ENCODE measurements at regions not wholly inside any gene's neighbourhood (a gene's known extent, or its start where the extent isn't known, plus 50 kb on each side); places are given as distances from the start of the nearest gene placed in this dataset.

DNA sequence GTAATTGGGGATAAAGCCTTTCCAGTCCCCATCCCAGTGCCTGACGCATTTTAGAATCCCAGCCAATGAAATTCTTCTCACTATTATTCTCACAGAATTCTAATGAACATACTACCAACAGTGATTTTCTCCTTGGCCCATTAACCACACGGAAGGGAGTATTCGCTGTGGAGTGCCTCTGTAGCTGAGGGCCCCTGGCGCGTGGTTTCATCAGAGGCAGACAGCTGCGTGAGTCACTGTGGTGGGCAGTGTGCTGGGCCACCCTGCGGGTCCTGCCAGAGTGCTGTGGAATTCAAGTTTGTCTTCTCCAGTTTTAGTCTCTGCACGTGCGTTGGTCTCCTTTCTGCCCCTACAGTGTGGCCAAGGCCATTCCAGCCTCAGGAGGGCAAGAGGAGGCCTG is 335.4 kb upstream of the FAT1 start:
- Mint-ChIP-seq H3K27me3 (ENCODE audit: low read depth) (peaks cover 2% of the 10 kb centered on the region; the same call in 1 of the 2 replicates), H3K4me3 (no peak overlapping the region), H3K36me3 (ENCODE audit: insufficient read depth in 1 of 3, low read depth in 3 of 3) (0 out of 7 replicates have a peak, but pooled peaks cover 0 to 2% (median 0%) of the 10 kb centered on the region in 3 experiments), H3K27ac (no peak overlapping the region), H3K4me1 (peaks cover 6% of the 10 kb centered on the region in 2 experiments), H3K9me3 (no peaks in the 10 kb centered on the region)
- Histone ChIP-seq H3K79me1 (ENCODE audit: insufficient read depth, low read depth, low read length, poor library complexity, severe bottlenecking) (no peaks in the 10 kb centered on the region), H3K9ac (ENCODE audit: extremely low read depth, insufficient read length, low read length) (no peak overlapping the region), H3K23me2 (ENCODE audit: insufficient read length, low read depth, low read length, poor library complexity, severe bottlenecking) (no peaks in the 10 kb centered on the region), H3K4ac (ENCODE audit: low read depth, low read length) (no peak overlapping the region), H3K79me2 (ENCODE audit: insufficient read depth, low read length) (no peaks in the 10 kb centered on the region), H3K4me1 (ENCODE audit: insufficient read depth, low read length) (no peaks in the 10 kb centered on the region), H2BK5ac (ENCODE audit: insufficient read length, low read length) (no peak overlapping the region), H3K14ac (ENCODE audit: insufficient read depth, low read length) (no peak overlapping the region), H3K27ac (ENCODE audit: insufficient read length, low read depth, low read length) (no peak overlapping the region), H3T11ph (ENCODE audit: low read length) (no peak overlapping the region), H4K5ac (ENCODE audit: insufficient read length, low read depth, low read length) (no peak overlapping the region), H2BK120ac (ENCODE audit: low read depth, low read length, poor library complexity, severe bottlenecking) (no peak overlapping the region), H3K56ac (ENCODE audit: insufficient read length, low read depth, low read length) (no peak overlapping the region), H2BK15ac (ENCODE audit: low read depth, low read length) (no peak overlapping the region), H2BK12ac (ENCODE audit: insufficient read length, low read depth, low read length) (no peak overlapping the region), H2BK20ac (ENCODE audit: low read depth, low read length, poor library complexity, severe bottlenecking) (no peak overlapping the region), H4K91ac (ENCODE audit: insufficient read length, low read depth, low read length) (no peak overlapping the region), H3K9me3 (ENCODE audit: control insufficient read depth, low read depth, low read length) (no peaks in the 10 kb centered on the region), H2AFZ (ENCODE audit: low read length) (no peak overlapping the region), H2AK5ac (ENCODE audit: insufficient read length, low read length) (no peak overlapping the region), H3K23ac (ENCODE audit: insufficient read length, low read depth, low read length) (no peak overlapping the region), H4K8ac (replicated peaks; ENCODE audit: insufficient read length, low read depth, low read length) (no peak overlapping the region), H4K20me1 (ENCODE audit: control insufficient read depth, insufficient read depth, insufficient read length) (no peaks in the 10 kb centered on the region), H3K18ac (ENCODE audit: insufficient read length, low read depth, low read length) (no peak overlapping the region), H3K4me2 (ENCODE audit: insufficient read depth, insufficient read length, low read length) (no peak overlapping the region), H3K27me3 (ENCODE audit: insufficient read depth, low read length) (no peaks in the 10 kb centered on the region)
- no CpG with 5 or more reads among the region's 9 CpGs for WGBS (ENCODE audit: extremely low coverage, insufficient read length, low lambda C conversion rate)
- TF ChIP-seq, protein P1, sequence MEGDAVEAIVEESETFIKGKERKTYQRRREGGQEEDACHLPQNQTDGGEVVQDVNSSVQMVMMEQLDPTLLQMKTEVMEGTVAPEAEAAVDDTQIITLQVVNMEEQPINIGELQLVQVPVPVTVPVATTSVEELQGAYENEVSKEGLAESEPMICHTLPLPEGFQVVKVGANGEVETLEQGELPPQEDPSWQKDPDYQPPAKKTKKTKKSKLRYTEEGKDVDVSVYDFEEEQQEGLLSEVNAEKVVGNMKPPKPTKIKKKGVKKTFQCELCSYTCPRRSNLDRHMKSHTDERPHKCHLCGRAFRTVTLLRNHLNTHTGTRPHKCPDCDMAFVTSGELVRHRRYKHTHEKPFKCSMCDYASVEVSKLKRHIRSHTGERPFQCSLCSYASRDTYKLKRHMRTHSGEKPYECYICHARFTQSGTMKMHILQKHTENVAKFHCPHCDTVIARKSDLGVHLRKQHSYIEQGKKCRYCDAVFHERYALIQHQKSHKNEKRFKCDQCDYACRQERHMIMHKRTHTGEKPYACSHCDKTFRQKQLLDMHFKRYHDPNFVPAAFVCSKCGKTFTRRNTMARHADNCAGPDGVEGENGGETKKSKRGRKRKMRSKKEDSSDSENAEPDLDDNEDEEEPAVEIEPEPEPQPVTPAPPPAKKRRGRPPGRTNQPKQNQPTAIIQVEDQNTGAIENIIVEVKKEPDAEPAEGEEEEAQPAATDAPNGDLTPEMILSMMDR (conservative IDR thresholded peaks at IDR 0.05): no peak
- DNase-seq: no peak
